ENCODE measurements at regions not wholly inside any gene's neighbourhood (a gene's known extent, or its start where the extent isn't known, plus 50 kb on each side); places are given as distances from the start of the nearest gene placed in this dataset.

DNA sequence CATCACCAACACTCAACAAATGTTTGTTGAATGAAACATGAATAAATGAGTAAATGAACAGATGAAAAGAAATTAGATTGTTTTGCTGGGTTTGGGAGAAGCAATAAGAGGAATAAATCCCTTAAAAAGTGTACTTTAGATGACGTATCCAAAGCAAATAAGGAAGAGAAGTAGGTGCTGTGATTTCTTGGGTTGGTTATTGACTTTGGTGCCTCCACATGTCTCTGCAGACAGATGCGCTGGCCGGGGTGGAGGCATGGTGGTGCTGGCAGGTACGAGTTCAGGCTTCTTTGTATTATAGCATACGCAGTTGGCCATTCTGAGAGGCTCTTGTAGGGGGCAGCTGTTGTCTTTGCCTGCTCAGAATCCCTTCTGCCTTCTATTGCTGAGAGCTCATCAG is 178.9 kb downstream of the POLR2M start:
- H3K36me3 ChIP-seq (ENCODE audit: control insufficient read depth in 1 of 2, insufficient read depth in 2 of 2, low read length in 2 of 2) = no peaks in the 10 kb centered on the region
- H3K4me3 ChIP-seq (ENCODE audit: low read depth, low read length) = no peak overlapping the region
- H3K27me3 ChIP-seq (ENCODE audit: insufficient read depth, low read length) = no peaks in the 10 kb centered on the region
- H2BK120ac ChIP-seq (ENCODE audit: insufficient read depth, low read length, poor library complexity) = no peak overlapping the region
- H2BK12ac ChIP-seq (ENCODE audit: low read length) = no peak overlapping the region
- no peaks in the 10 kb centered on the region for H3K4me1 ChIP-seq (ENCODE audit: control insufficient read depth in 1 of 2, insufficient read depth in 2 of 2, low read length in 2 of 2)
- no peak for DNase-seq
- H3K9ac ChIP-seq (ENCODE audit: low read length) = no peak overlapping the region
- no CpG with 5 or more reads among the region's 5 CpGs for WGBS (ENCODE audit: extremely low coverage, insufficient coverage, insufficient read length)
- H2AK5ac ChIP-seq (ENCODE audit: low read length) = no peak overlapping the region
- H3K4ac ChIP-seq (ENCODE audit: low read depth, low read length) = no peak overlapping the region
- no peak overlapping the region for H4K8ac ChIP-seq (ENCODE audit: low read depth, low read length)
- H2BK5ac ChIP-seq (ENCODE audit: low read depth, low read length, poor library complexity) = no peak overlapping the region
- no peak overlapping the region for H4K91ac ChIP-seq (ENCODE audit: low read depth, low read length)
- no peak overlapping the region for H4K12ac ChIP-seq (ENCODE audit: low read depth, low read length)
- H3K14ac ChIP-seq (ENCODE audit: low read length) = no peak overlapping the region
- H2AFZ ChIP-seq (ENCODE audit: insufficient read depth, low read length, poor library complexity) = no peak overlapping the region
- H3K18ac ChIP-seq (ENCODE audit: low read length) = no peak overlapping the region
- H3K27ac ChIP-seq (ENCODE audit: low read depth, low read length) = no peak overlapping the region
- peaks cover 2% of the 10 kb centered on the region for H3K9me3 ChIP-seq (ENCODE audit: insufficient read depth, low read depth, low read length)
- H3K23ac ChIP-seq (ENCODE audit: low read length) = no peak overlapping the region
- H3K4me2 ChIP-seq (ENCODE audit: low read length) = no peak overlapping the region
- no peaks in the 10 kb centered on the region for H3K79me1 ChIP-seq (ENCODE audit: low read length)
- H3K79me2 ChIP-seq (ENCODE audit: control insufficient read depth, insufficient read depth, low read length, poor library complexity) = no peaks in the 10 kb centered on the region

DNA sequence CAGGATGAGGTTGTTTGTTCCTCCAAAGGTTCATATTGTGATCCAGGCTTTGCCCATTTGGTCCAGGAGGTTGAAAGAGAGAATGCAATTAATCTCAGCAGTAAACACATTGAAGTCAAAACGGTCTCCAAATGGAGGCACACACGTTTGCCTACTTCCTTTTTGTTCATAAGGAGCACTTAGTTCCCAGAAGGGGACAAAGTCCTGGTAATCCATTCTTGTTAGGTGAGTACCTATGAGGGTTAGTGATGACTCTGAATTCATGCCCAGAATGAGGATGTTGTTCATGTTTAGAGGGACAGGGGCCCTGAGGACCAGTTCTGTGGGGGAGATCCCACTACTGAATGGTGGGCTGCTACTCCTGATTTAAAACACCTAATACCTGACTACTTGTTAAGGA is 177.7 kb downstream of the ALDH1A2 start:
- H3K79me2 ChIP-seq (ENCODE audit: control insufficient read depth, insufficient read depth, low read length, poor library complexity) = no peaks in the 10 kb centered on the region
- WGBS (ENCODE audit: extremely low coverage, insufficient coverage, insufficient read length) = no CpG with 5 or more reads among the region's 2 CpGs

DNA sequence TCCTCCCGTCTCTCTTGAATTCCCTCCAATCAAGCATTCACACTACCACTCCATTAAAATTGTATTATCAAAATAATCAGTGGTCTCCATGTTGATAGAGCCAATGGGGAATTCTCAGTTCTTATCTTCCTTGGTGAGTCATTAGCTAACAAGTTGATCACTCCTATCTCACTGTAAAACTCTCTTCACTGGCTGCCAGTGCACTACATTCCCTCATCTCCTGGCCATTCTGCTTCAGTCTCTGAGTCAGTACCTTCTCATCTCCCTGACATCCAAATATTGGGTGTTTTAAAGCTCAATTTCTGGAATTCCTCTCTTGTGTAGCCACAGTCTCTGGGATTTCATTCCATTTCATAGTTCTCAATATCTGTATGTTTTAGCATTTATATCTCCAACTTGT is 175.2 kb downstream of the ALDH1A2 start:
- H3K23ac ChIP-seq (ENCODE audit: low read length) = no peak overlapping the region
- H3K4me3 ChIP-seq (ENCODE audit: low read depth, low read length) = no peak overlapping the region
- H3K79me2 ChIP-seq (ENCODE audit: control insufficient read depth, insufficient read depth, low read length, poor library complexity) = no peaks in the 10 kb centered on the region
- no peaks in the 10 kb centered on the region for H3K9me3 ChIP-seq (ENCODE audit: insufficient read depth, low read depth, low read length)
- no CpG with 5 or more reads among the region's 1 CpG for WGBS (ENCODE audit: extremely low coverage, insufficient coverage, insufficient read length)
- H2AK5ac ChIP-seq (ENCODE audit: low read length) = no peak overlapping the region
- no peak overlapping the region for H2BK12ac ChIP-seq (ENCODE audit: low read length)
- DNase-seq = peak; percentile 8 to 47
- no peak overlapping the region for H2BK120ac ChIP-seq (ENCODE audit: insufficient read depth, low read length, poor library complexity)
- no peaks in the 10 kb centered on the region for H3K4me1 ChIP-seq (ENCODE audit: control insufficient read depth in 1 of 2, insufficient read depth in 2 of 2, low read length in 2 of 2)
- H3K27ac ChIP-seq (ENCODE audit: low read depth, low read length) = no peak overlapping the region
- H3K27me3 ChIP-seq (ENCODE audit: insufficient read depth, low read length) = no peaks in the 10 kb centered on the region
- H3K79me1 ChIP-seq (ENCODE audit: low read length) = no peaks in the 10 kb centered on the region
- H2BK5ac ChIP-seq (ENCODE audit: low read depth, low read length, poor library complexity) = no peak overlapping the region
- H3K4me2 ChIP-seq (ENCODE audit: low read length) = no peak overlapping the region
- H4K12ac ChIP-seq (ENCODE audit: low read depth, low read length) = no peak overlapping the region
- H3K36me3 ChIP-seq (ENCODE audit: control insufficient read depth in 1 of 2, insufficient read depth in 2 of 2, low read length in 2 of 2) = no peaks in the 10 kb centered on the region
- no peak overlapping the region for H3K14ac ChIP-seq (ENCODE audit: low read length)
- H4K91ac ChIP-seq (ENCODE audit: low read depth, low read length) = no peak overlapping the region
- no peak overlapping the region for H4K8ac ChIP-seq (ENCODE audit: low read depth, low read length)
- no peak overlapping the region for H2AFZ ChIP-seq (ENCODE audit: insufficient read depth, low read length, poor library complexity)
- H3K4ac ChIP-seq (ENCODE audit: low read depth, low read length) = no peak overlapping the region
- H3K18ac ChIP-seq (ENCODE audit: low read length) = no peak overlapping the region
- no peak overlapping the region for H3K9ac ChIP-seq (ENCODE audit: low read length)

More for the DNA sequence above, 177.7 kb downstream of the ALDH1A2 start:
- no peak overlapping the region for H2AFZ ChIP-seq (ENCODE audit: insufficient read depth, low read length, poor library complexity)
- DNase-seq = no peak
- H3K14ac ChIP-seq (ENCODE audit: low read length) = no peak overlapping the region
- no peak overlapping the region for H4K8ac ChIP-seq (ENCODE audit: low read depth, low read length)
- no peak overlapping the region for H3K27ac ChIP-seq (ENCODE audit: low read depth, low read length)
- no peak overlapping the region for H3K9ac ChIP-seq (ENCODE audit: low read length)
- H3K27me3 ChIP-seq (ENCODE audit: insufficient read depth, low read length) = no peaks in the 10 kb centered on the region
- H2AK5ac ChIP-seq (ENCODE audit: low read length) = no peak overlapping the region
- no peaks in the 10 kb centered on the region for H3K79me1 ChIP-seq (ENCODE audit: low read length)
- H4K12ac ChIP-seq (ENCODE audit: low read depth, low read length) = no peak overlapping the region
- no peak overlapping the region for H3K4me3 ChIP-seq (ENCODE audit: low read depth, low read length)
- no peak overlapping the region for H3K18ac ChIP-seq (ENCODE audit: low read length)
- no peaks in the 10 kb centered on the region for H3K4me1 ChIP-seq (ENCODE audit: control insufficient read depth in 1 of 2, insufficient read depth in 2 of 2, low read length in 2 of 2)
- no peak overlapping the region for H2BK12ac ChIP-seq (ENCODE audit: low read length)
- no peak overlapping the region for H3K4me2 ChIP-seq (ENCODE audit: low read length)
- no peak overlapping the region for H3K23ac ChIP-seq (ENCODE audit: low read length)
- H3K36me3 ChIP-seq (ENCODE audit: control insufficient read depth in 1 of 2, insufficient read depth in 2 of 2, low read length in 2 of 2) = no peaks in the 10 kb centered on the region
- no peak overlapping the region for H2BK5ac ChIP-seq (ENCODE audit: low read depth, low read length, poor library complexity)
- no peak overlapping the region for H3K4ac ChIP-seq (ENCODE audit: low read depth, low read length)
- no peak overlapping the region for H4K91ac ChIP-seq (ENCODE audit: low read depth, low read length)
- peaks cover 2% of the 10 kb centered on the region for H3K9me3 ChIP-seq (ENCODE audit: insufficient read depth, low read depth, low read length)
- H2BK120ac ChIP-seq (ENCODE audit: insufficient read depth, low read length, poor library complexity) = no peak overlapping the region

DNA sequence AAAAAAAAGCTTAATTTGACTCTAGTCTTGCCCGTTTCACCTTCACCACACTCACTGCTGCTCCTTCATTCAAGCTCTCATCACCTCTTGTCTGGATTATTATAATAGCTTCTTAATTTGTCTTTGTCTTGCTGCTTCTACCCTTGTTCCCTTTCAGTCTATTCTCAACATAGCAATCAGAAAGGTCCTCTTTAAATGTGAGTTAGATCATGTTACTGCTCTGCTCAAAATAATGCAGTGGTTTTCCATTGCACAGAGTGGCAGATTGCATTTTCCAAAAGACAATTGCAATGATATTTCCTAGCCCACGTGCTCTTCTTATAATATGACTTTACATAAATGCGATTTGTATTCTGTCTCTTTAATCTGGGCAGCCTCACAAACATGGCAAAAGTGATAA is 174.6 kb downstream of the ALDH1A2 start:
- H2BK12ac ChIP-seq (ENCODE audit: low read length) = no peak overlapping the region
- no peak overlapping the region for H3K4me3 ChIP-seq (ENCODE audit: low read depth, low read length)
- H3K23ac ChIP-seq (ENCODE audit: low read length) = no peak overlapping the region
- H4K8ac ChIP-seq (ENCODE audit: low read depth, low read length) = no peak overlapping the region
- H3K4me1 ChIP-seq (ENCODE audit: control insufficient read depth in 1 of 2, insufficient read depth in 2 of 2, low read length in 2 of 2) = no peaks in the 10 kb centered on the region
- H2BK120ac ChIP-seq (ENCODE audit: insufficient read depth, low read length, poor library complexity) = no peak overlapping the region
- no peak overlapping the region for H2AFZ ChIP-seq (ENCODE audit: insufficient read depth, low read length, poor library complexity)
- no peak overlapping the region for H3K14ac ChIP-seq (ENCODE audit: low read length)
- no peak overlapping the region for H3K18ac ChIP-seq (ENCODE audit: low read length)
- H3K4ac ChIP-seq (ENCODE audit: low read depth, low read length) = no peak overlapping the region
- H3K79me1 ChIP-seq (ENCODE audit: low read length) = no peaks in the 10 kb centered on the region
- H3K27me3 ChIP-seq (ENCODE audit: insufficient read depth, low read length) = no peaks in the 10 kb centered on the region
- no peak overlapping the region for H4K91ac ChIP-seq (ENCODE audit: low read depth, low read length)
- H3K27ac ChIP-seq (ENCODE audit: low read depth, low read length) = no peak overlapping the region
- H4K12ac ChIP-seq (ENCODE audit: low read depth, low read length) = no peak overlapping the region
- H3K36me3 ChIP-seq (ENCODE audit: control insufficient read depth in 1 of 2, insufficient read depth in 2 of 2, low read length in 2 of 2) = no peaks in the 10 kb centered on the region
- no peaks in the 10 kb centered on the region for H3K9me3 ChIP-seq (ENCODE audit: insufficient read depth, low read depth, low read length)
- no peak overlapping the region for H2BK5ac ChIP-seq (ENCODE audit: low read depth, low read length, poor library complexity)
- WGBS (ENCODE audit: extremely low coverage, insufficient coverage, insufficient read length) = no CpG with 5 or more reads among the region's 3 CpGs
- H3K4me2 ChIP-seq (ENCODE audit: low read length) = no peak overlapping the region
- H3K9ac ChIP-seq (ENCODE audit: low read length) = no peak overlapping the region
- no peak for DNase-seq
- H3K79me2 ChIP-seq (ENCODE audit: control insufficient read depth, insufficient read depth, low read length, poor library complexity) = no peaks in the 10 kb centered on the region
- H2AK5ac ChIP-seq (ENCODE audit: low read length) = no peak overlapping the region

Data from trophoblast cell (in vitro differentiated cells and primary cell).